CD14-positive monocyte (primary cell): ENCODE measurements at regions not wholly inside any gene's neighbourhood (a gene's known extent, or its start where the extent isn't known, plus 50 kb on each side); places are given as distances from the start of the nearest gene placed in this dataset.

ENCODE experiments used
- DNase-seq, 3 donors: peaks; one replicate each; pipeline ENCODE4 v3.0.0-alpha.2; 2011 to 2022
- H2AFZ ChIP-seq: 2 replicates; pipeline ENCODE4 v1.6.0; 2012; ENCODE audit warnings: mild to moderate bottlenecking, low read depth, low read length, inconsistent platforms; ENCODE audit not compliant: insufficient read depth, poor library complexity, severe bottlenecking
- H3K27ac ChIP-seq, 2 donors: 1 replicate in 1 of 2; 2 replicates in 1 of 2; pipeline ENCODE4 v1.5.1; 2012 to 2013; ENCODE audit warnings: low read length in 2 of 2, control low read depth in 1 of 2, inconsistent platforms in 1 of 2, low read depth in 1 of 2, mild to moderate bottlenecking in 1 of 2
- H3K27me3 ChIP-seq, 2 donors: one replicate each; pipeline versions ENCODE4 v1.6.0 to v1.6.1; 2011 to 2013; ENCODE audit warnings: low read length in 2 of 2; ENCODE audit not compliant: control insufficient read depth in 2 of 2, insufficient read depth in 2 of 2
- H3K36me3 ChIP-seq, 2 donors: replicated peaks in 1 of 2; 1 replicate in 1 of 2; 2 replicates in 1 of 2; pipeline versions ENCODE4 v1.5.1 to v1.6.1; 2012 to 2013; ENCODE audit warnings: low read length in 2 of 2, control low read depth in 1 of 2, inconsistent platforms in 1 of 2, mild to moderate bottlenecking in 1 of 2; ENCODE audit not compliant: insufficient read depth in 2 of 2, control insufficient read depth in 1 of 2
- H3K4me1 ChIP-seq, 2 donors: 1 replicate in 1 of 2; 2 replicates in 1 of 2; pipeline versions ENCODE4 v1.5.1 to v1.6.1; 2012 to 2013; ENCODE audit warnings: low read length in 2 of 2, control low read depth in 1 of 2, inconsistent platforms in 1 of 2, mild to moderate bottlenecking in 1 of 2, moderate library complexity in 1 of 2; ENCODE audit not compliant: insufficient read depth in 2 of 2, control insufficient read depth in 1 of 2
- H3K4me2 ChIP-seq: replicated peaks from 2 replicates; pipeline ENCODE3; 2012; ENCODE audit warnings: low read length, moderate library complexity, mild to moderate bottlenecking; ENCODE audit not compliant: poor library complexity, severe bottlenecking; ENCODE audit errors: extremely low read depth
- H3K4me3 ChIP-seq, 3 experiments: fragments of 200-600 bp in 1 of 3; sonication (generic) in 1 of 3; replicated peaks in 1 of 3; 1 replicate in 2 of 3; 2 replicates in 1 of 3; pipeline ENCODE4 v1.5.1; 2011 to 2013; ENCODE audit warnings: low read length in 3 of 3, mild to moderate bottlenecking in 3 of 3, control low read depth in 2 of 3, low read depth in 2 of 3, inconsistent platforms in 1 of 3, moderate library complexity in 1 of 3
- H3K79me2 ChIP-seq: 2 replicates; pipeline ENCODE4 v1.6.0; 2012; ENCODE audit warnings: mild to moderate bottlenecking, control low read depth, inconsistent platforms, low read length, moderate library complexity; ENCODE audit not compliant: insufficient read depth
- H3K9ac ChIP-seq: 2 replicates; pipeline ENCODE4 v1.6.0; 2017; ENCODE audit warnings: low read length, mild to moderate bottlenecking; ENCODE audit not compliant: insufficient read depth, poor library complexity, severe bottlenecking
- H3K9me3 ChIP-seq, 2 donors: replicated peaks in 1 of 2; 1 replicate in 1 of 2; 2 replicates in 1 of 2; pipeline versions ENCODE4 v1.5.1 to v1.6.1; 2012 to 2013; ENCODE audit warnings: low read length in 2 of 2, control low read depth in 1 of 2; ENCODE audit not compliant: control insufficient read depth in 1 of 2, insufficient read depth in 1 of 2
- H4K20me1 ChIP-seq: 2 replicates; pipeline ENCODE4 v1.6.0; 2012; ENCODE audit warnings: mild to moderate bottlenecking, low read length, control low read depth, moderate library complexity; ENCODE audit not compliant: insufficient read depth
- H3K27ac Mint-ChIP-seq, 7 donors: one replicate each; pipeline ENCODE4 v1.8.0; 2020; ENCODE audit warnings: mild to moderate bottlenecking in 7 of 7, mixed read lengths in 7 of 7, moderate library complexity in 6 of 7, inconsistent platforms in 2 of 7
- H3K27me3 Mint-ChIP-seq, 3 donors: one replicate each; pipeline ENCODE4 v1.8.0; 2021 to 2022; ENCODE audit warnings: low read depth in 3 of 3, mild to moderate bottlenecking in 3 of 3, mixed read lengths in 3 of 3, moderate library complexity in 3 of 3, inconsistent platforms in 1 of 3
- H3K36me3 Mint-ChIP-seq, 2 donors: one replicate each; pipeline ENCODE4 v1.8.0; 2020; ENCODE audit warnings: mixed read lengths in 2 of 2, inconsistent platforms in 1 of 2, mild to moderate bottlenecking in 1 of 2
- H3K4me1 Mint-ChIP-seq: one replicate; pipeline ENCODE4 v1.8.0; 2020; ENCODE audit warnings: mild to moderate bottlenecking, mixed read lengths
- H3K4me3 Mint-ChIP-seq, 2 donors: one replicate each; pipeline ENCODE4 v1.8.0; 2020; ENCODE audit warnings: mild to moderate bottlenecking in 2 of 2, mixed read lengths in 2 of 2, moderate library complexity in 1 of 2
- H3K9me3 Mint-ChIP-seq, 7 donors: one replicate each; pipeline ENCODE4 v1.8.0; 2020 to 2022; ENCODE audit warnings: mixed read lengths in 7 of 7, mild to moderate bottlenecking in 6 of 7, moderate library complexity in 6 of 7, inconsistent platforms in 2 of 7
- CTCF ChIP-seq: fragments of 200-600 bp; IDR thresholded peaks from one replicate; pipeline ENCODE4 v1.8.0; 2022; ENCODE audit warnings: antibody characterized with exemption, mild to moderate bottlenecking
- WGBS: methylation state at CpG from one replicate; pipeline ENCODE4 v1.1.5; 2013; ENCODE audit warnings: missing lambda C conversion rate; ENCODE audit not compliant: insufficient coverage; 5-methylcytosine and 5-hydroxymethylcytosine counted together
- intact Hi-C, 2 donors: fragments of 100-400 bp; cut with micrococcal nuclease; formaldehyde crosslinking; loops; one replicate each; pipeline versions ENCODE4 v1.15.0 to v1.15.1; 2023

- Mint-ChIP-seq H3K9me3 (no peaks in the 10 kb centered on the region), H3K36me3 (no peaks in the 10 kb centered on the region), H3K4me1 (peaks cover 4% of the 10 kb centered on the region), H3K27me3 (peaks cover 0 to 2% (median 0%) of the 10 kb centered on the region in 3 donors), H3K27ac (no peak overlapping the region), H3K4me3 (no peak overlapping the region)
- Histone ChIP-seq H3K79me2 (no peaks in the 10 kb centered on the region), H3K9ac (no peak overlapping the region), H3K4me2 (no peak overlapping the region), H3K27me3 (no peaks in the 10 kb centered on the region), H3K9me3 (no peaks in the 10 kb centered on the region), H3K4me3 (no peak overlapping the region), H4K20me1 (no peaks in the 10 kb centered on the region), H2AFZ (no peak overlapping the region), H3K27ac (no peak overlapping the region), H3K4me1 (no peaks in the 10 kb centered on the region), H3K36me3 (no peaks in the 10 kb centered on the region)
- no peak for TF ChIP-seq CTCF
- intact Hi-C loops: loop anchor here (5.0 kb wide), 1 partner anchor 465 kb away; no protein-coding TSS in a partner anchor
- 84% methylated on average over 4 of the region's 6 CpGs for WGBS
- no peak for DNase-seq
Measured at GRCh38 chr2:182652326-182652725, 63.7 kb upstream of the DNAJC10 start.

- Mint-ChIP-seq H3K9me3 (no peaks in the 10 kb centered on the region), H3K36me3 (no peaks in the 10 kb centered on the region), H3K4me1 (peaks cover 2% of the 10 kb centered on the region), H3K27ac (no peak overlapping the region), H3K4me3 (no peak overlapping the region), H3K27me3 (peaks cover 0 to 2% (median 0%) of the 10 kb centered on the region in 3 donors)
- H3K79me2 ChIP-seq: no peaks in the 10 kb centered on the region
- no peak for TF ChIP-seq CTCF
- no peak overlapping the region for H3K9ac ChIP-seq
- H3K9me3 ChIP-seq: no peaks in the 10 kb centered on the region
- H4K20me1 ChIP-seq: no peaks in the 10 kb centered on the region
- no peaks in the 10 kb centered on the region for H3K4me1 ChIP-seq
- 100% methylated on average over 1 of the region's 1 CpG for WGBS
- intact Hi-C loops: no loop called here
- H3K27ac ChIP-seq: no peak overlapping the region
- H3K27me3 ChIP-seq: no peaks in the 10 kb centered on the region
- no peak overlapping the region for H3K4me2 ChIP-seq
- no peaks in the 10 kb centered on the region for H3K36me3 ChIP-seq
- no peak overlapping the region for H3K4me3 ChIP-seq
- no peak overlapping the region for H2AFZ ChIP-seq
- DNase-seq: no peak
Measured at GRCh38 chr2:182655750-182656149, 60.3 kb upstream of the DNAJC10 start.
